Activated CD4-positive, alpha-beta T cell treated with anti-CD3 and anti-CD28 coated beads for 36 hours (primary cell): ENCODE measurements at regions not wholly inside any gene's neighbourhood (a gene's known extent, or its start where the extent isn't known, plus 50 kb on each side); places are given as distances from the start of the nearest gene placed in this dataset.

ENCODE experiments used
- ATAC-seq: fragments of 200-7000 bp; cut with Tn5 transposase; one replicate; pipeline ENCODE4 v1.10.0; 2021; ENCODE audit warnings: mild to moderate bottlenecking, moderate library complexity
- CTCF ChIA-PET: fragments of 350-600 bp; sonication (Branson Sonifier 250); formaldehyde crosslinking; loops from one replicate; lab custom pipeline; 2021; ENCODE audit warnings: antibody characterized with exemption; lab: Charles Lee
- POLR2A ChIA-PET: fragments of 350-600 bp; sonication (Branson Sonifier 250); formaldehyde crosslinking; loops from one replicate; lab custom pipeline; 2021; ENCODE audit warnings: antibody characterized with exemption, inconsistent platforms; lab: Charles Lee
- DNase-seq: peaks from one replicate; pipeline ENCODE4 v3.0.0-alpha.2; 2020
- H3K27ac Mint-ChIP-seq: one replicate; pipeline ENCODE4 v1.8.0; 2021; ENCODE audit warnings: mixed read lengths
- H3K27me3 Mint-ChIP-seq: one replicate; pipeline ENCODE4 v1.8.0; 2021; ENCODE audit warnings: mixed read lengths
- H3K36me3 Mint-ChIP-seq: one replicate; pipeline ENCODE4 v1.8.0; 2021; ENCODE audit warnings: low read depth, mixed read lengths
- H3K4me1 Mint-ChIP-seq: one replicate; pipeline ENCODE4 v1.8.0; 2021; ENCODE audit warnings: mixed read lengths
- H3K4me3 Mint-ChIP-seq: one replicate; pipeline ENCODE4 v1.8.0; 2021; ENCODE audit warnings: mild to moderate bottlenecking, moderate library complexity, mixed read lengths
- H3K9me3 Mint-ChIP-seq: one replicate; pipeline ENCODE4 v1.8.0; 2021; ENCODE audit warnings: low read depth, mixed read lengths
- intact Hi-C, 2 experiments: fragments of 100-400 bp; cut with DNase I in 1 of 2; cut with micrococcal nuclease in 1 of 2; formaldehyde crosslinking; loops; one replicate each; pipeline versions ENCODE4 v1.14.2 to v1.15.1; 2022 to 2024; cut with DNase I, micrococcal nuclease

- ATAC-seq (no peak), DNase-seq (no peak)
- H3K9me3 Mint-ChIP-seq: no peaks in the 10 kb centered on the region
- ChIA-PET POLR2A (no interaction called here), CTCF (interaction anchor here (0.9 kb wide), 2 partner anchors 9 to 36 kb away, joined by 3 read pairs; no protein-coding TSS in a partner anchor)
- peaks cover 11% of the 10 kb centered on the region for H3K27me3 Mint-ChIP-seq
- no peak overlapping the region for H3K4me3 Mint-ChIP-seq
- no peak overlapping the region for H3K27ac Mint-ChIP-seq
- no peaks in the 10 kb centered on the region for H3K36me3 Mint-ChIP-seq
- intact Hi-C loops: no loop called here
- H3K4me1 Mint-ChIP-seq: no peaks in the 10 kb centered on the region
These were observed 145.1 kb upstream of the RAI14 start for GRCh38 chr5:34511063-34511462.

- H3K27me3 Mint-ChIP-seq: peaks cover 7% of the 10 kb centered on the region
- no peak overlapping the region for H3K4me3 Mint-ChIP-seq
- intact Hi-C loops: no loop called here
- no peaks in the 10 kb centered on the region for H3K36me3 Mint-ChIP-seq
- H3K27ac Mint-ChIP-seq: no peak overlapping the region
- no peaks in the 10 kb centered on the region for H3K4me1 Mint-ChIP-seq
- DNase-seq: no peak
- ChIA-PET POLR2A (no interaction called here), CTCF (interaction anchor here (0.8 kb wide), 1 partner anchor 11 kb away, joined by 4 read pairs; no protein-coding TSS in a partner anchor)
- H3K9me3 Mint-ChIP-seq: no peaks in the 10 kb centered on the region
- ATAC-seq: no peak
These were observed 144.6 kb upstream of the RAI14 start for GRCh38 chr5:34511481-34511880.

DNA sequence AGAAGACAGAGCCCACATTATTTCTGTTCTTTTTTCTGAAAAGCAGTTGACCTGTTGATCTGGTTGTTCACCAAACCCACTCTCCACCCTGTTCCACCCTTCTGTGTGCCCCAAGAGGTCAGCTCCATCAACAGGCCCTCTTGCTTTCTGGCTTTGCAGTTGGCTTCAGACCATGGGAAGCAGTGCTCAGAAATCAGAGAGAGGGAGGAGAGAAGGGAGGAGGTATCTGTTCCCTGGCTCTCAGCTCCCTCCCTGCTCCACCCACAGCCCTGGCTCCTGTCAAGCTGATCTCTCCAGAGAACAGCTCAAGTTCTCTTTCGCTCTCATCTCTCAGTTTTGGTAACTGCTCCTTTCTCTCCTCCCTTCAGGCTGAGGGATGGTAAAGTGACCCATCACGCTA, 144.2 kb upstream of the RAI14 start:
- POLR2A ChIA-PET: no interaction called here

DNA sequence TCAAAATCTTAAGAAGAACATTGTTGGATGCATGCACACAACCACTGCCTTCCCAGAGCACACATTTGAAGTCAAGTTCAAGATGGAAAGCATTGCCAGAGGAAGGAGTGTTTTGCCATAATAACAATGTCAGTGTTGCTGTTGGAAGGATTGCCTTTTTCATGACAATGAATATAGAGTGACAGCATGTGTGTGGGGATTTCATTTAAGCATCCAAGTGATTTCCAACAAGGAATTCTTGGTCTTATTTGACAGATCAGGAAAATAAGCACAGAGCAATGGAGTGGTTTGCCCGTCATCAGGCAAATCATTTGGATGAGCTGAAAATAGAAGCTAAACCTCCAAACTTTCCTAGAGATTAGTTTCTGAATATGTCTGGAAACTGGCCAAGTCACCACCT, 140.0 kb upstream of the RAI14 start:
- ATAC-seq (no peak), DNase-seq (no peak)
- no peaks in the 10 kb centered on the region for H3K9me3 Mint-ChIP-seq
- CTCF ChIA-PET: no interaction called here
- H3K4me3 Mint-ChIP-seq: no peak overlapping the region
- H3K27ac Mint-ChIP-seq: no peak overlapping the region
- peaks cover 22% of the 10 kb centered on the region for H3K27me3 Mint-ChIP-seq
- intact Hi-C loops: no loop called here
- no peaks in the 10 kb centered on the region for H3K36me3 Mint-ChIP-seq
- H3K4me1 Mint-ChIP-seq: peaks cover 5% of the 10 kb centered on the region
- POLR2A ChIA-PET: no interaction called here

More for the DNA sequence above, 144.2 kb upstream of the RAI14 start:
- CTCF ChIA-PET: interaction anchor here (0.8 kb wide), 1 partner anchor 11 kb away, joined by 4 read pairs; no protein-coding TSS in a partner anchor
- peaks cover 11% of the 10 kb centered on the region for H3K27me3 Mint-ChIP-seq
- intact Hi-C loops: no loop called here
- no peaks in the 10 kb centered on the region for H3K36me3 Mint-ChIP-seq
- H3K4me1 Mint-ChIP-seq: peaks cover 2% of the 10 kb centered on the region
- ATAC-seq (no peak), DNase-seq (no peak)
- H3K27ac Mint-ChIP-seq: no peak overlapping the region
- no peak overlapping the region for H3K4me3 Mint-ChIP-seq
- H3K9me3 Mint-ChIP-seq: no peaks in the 10 kb centered on the region

DNA sequence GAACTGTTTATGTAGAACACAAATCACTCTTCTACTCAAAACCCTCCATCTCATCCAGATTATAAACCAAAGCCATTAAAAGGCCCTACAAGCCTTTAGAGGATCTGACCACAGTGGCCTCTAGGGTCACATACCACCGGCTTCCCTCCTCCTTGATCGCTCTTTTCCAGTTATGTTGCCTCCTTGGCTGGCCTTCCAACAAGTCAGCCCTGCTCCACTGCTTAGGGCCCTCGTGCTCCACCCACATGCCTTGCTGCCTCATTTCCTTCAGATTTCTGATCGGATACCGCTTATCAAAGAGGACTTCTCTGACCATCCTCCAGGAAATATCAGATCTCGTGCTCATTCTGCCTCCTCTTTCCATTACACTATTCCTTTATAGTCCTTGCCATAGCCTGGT, 139.4 kb upstream of the RAI14 start:
- no peak for ATAC-seq
- Mint-ChIP-seq H3K27ac (no peak overlapping the region), H3K27me3 (peaks cover 25% of the 10 kb centered on the region), H3K9me3 (no peaks in the 10 kb centered on the region), H3K4me1 (peaks cover 5% of the 10 kb centered on the region), H3K4me3 (no peak overlapping the region), H3K36me3 (no peaks in the 10 kb centered on the region)
- CTCF ChIA-PET: interaction anchor here (0.6 to 0.9 kb wide), 2 partner anchors 11 to 31 kb away, joined by 3 read pairs; no protein-coding TSS in a partner anchor
- intact Hi-C loops: no loop called here
- POLR2A ChIA-PET: no interaction called here
- no peak for DNase-seq

GRCh38 chr5:34517249-34517648, 138.9 kb upstream of the RAI14 start:
- Mint-ChIP-seq H3K4me1 (peaks cover 5% of the 10 kb centered on the region), H3K27ac (no peak overlapping the region), H3K36me3 (no peaks in the 10 kb centered on the region), H3K9me3 (no peaks in the 10 kb centered on the region), H3K27me3 (peaks cover 23% of the 10 kb centered on the region), H3K4me3 (no peak overlapping the region)
- intact Hi-C loops: no loop called here
- ATAC-seq: peak; percentile 80
- ChIA-PET CTCF (interaction anchor here (0.6 to 0.9 kb wide), 2 partner anchors 12 to 32 kb away, joined by 3 read pairs; no protein-coding TSS in a partner anchor), POLR2A (no interaction called here)
- no peak for DNase-seq

DNA sequence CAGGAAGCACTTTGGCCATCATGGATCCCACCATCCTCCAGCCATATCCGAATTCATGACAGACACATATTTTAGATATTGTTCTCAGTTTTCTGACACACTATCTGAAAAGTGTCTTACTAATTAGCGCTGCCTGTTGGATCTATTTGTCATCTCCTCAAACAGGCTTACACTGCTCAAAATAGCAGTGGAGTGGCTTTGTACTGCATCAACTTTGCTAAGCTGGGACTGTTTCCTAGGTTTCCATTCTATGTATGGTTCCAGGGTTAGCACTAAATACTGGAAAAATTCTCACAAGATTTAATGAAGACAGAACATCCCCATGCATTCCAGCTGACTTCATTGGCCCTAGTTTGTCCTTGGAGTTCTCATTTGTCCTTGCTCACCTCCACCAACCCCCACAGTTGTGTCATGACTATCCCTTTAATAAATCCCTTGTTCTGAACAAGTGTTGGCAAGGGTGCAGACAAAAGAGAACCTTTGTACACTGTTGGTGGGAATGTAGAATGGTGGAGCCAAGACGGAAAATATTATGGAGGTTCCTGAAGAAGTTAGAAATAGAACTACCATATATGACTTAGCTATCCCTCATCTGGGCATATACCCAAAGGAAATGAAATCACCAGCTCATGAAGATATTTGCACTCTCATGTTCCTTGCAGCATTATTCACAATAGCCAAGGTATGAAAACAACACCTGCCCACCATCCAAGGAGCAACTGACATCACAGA, 136.5 kb upstream of the RAI14 start:
- H3K9me3 Mint-ChIP-seq: no peaks in the 10 kb centered on the region
- intact Hi-C loops: loop anchor here in 1 of 2 experiments (5.0 kb wide), 1 partner anchor 32 kb away; no protein-coding TSS in a partner anchor
- no peak overlapping the region for H3K27ac Mint-ChIP-seq
- peaks cover 8% of the 10 kb centered on the region for H3K4me1 Mint-ChIP-seq
- no peak for DNase-seq
- H3K36me3 Mint-ChIP-seq: no peaks in the 10 kb centered on the region
- POLR2A ChIA-PET: no interaction called here
- CTCF ChIA-PET: interaction anchor here (0.6 kb wide), 1 partner anchor 9 kb away, joined by 3 read pairs; no protein-coding TSS in a partner anchor
- no peak overlapping the region for H3K4me3 Mint-ChIP-seq
- ATAC-seq: no peak
- H3K27me3 Mint-ChIP-seq: peaks cover 21% of the 10 kb centered on the region

DNA sequence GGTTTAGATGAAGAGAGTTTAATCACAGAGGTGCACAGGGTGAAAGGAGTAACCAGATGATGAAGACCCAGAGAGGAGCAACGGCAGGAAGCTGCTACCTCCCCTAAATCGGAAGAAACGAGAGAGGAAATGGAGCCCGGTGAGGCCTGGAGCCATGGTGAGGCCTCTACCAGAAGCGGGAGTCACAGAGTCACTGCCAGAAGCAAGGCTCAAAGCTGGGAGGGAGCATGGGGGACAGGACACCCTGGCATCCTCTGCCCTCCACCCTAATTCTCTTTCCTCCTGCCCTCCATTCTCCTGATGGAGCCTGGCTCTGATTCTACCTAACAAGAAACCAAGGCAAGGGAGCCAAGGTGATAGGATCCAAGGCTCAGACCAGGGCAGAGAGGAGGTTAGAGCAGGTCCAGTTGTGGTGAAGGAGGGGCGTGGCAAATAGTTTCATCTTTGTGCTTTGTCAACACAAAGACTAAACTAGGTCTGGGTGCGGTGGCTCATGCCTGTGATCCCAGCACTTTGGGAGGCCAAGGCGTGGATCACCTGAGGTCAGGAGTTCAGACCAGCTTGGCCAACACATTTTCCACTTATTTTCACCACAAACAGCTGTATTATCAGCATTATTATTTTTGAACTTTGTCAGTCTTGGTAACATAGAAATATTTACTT, 134.4 kb upstream of the RAI14 start:
- DNase-seq (no peak), ATAC-seq (no peak)
- H3K36me3 Mint-ChIP-seq: no peaks in the 10 kb centered on the region
- ChIA-PET CTCF (interaction anchor here (0.6 to 1.3 kb wide), 6 partner anchors 23 to 379 kb away, joined by 3 to 7 read pairs (median 3); no protein-coding TSS in a partner anchor), POLR2A (no interaction called here)
- H3K4me3 Mint-ChIP-seq: no peak overlapping the region
- intact Hi-C loops: loop anchor here in 1 of 2 experiments (2.0 to 5.0 kb wide), 2 partner anchors 34 to 481 kb away; no protein-coding TSS in a partner anchor
- no peak overlapping the region for H3K27ac Mint-ChIP-seq
- peaks cover 18% of the 10 kb centered on the region for H3K27me3 Mint-ChIP-seq
- H3K9me3 Mint-ChIP-seq: no peaks in the 10 kb centered on the region
- H3K4me1 Mint-ChIP-seq: peaks cover 8% of the 10 kb centered on the region

- Mint-ChIP-seq H3K27ac (no peak overlapping the region), H3K36me3 (no peaks in the 10 kb centered on the region), H3K4me1 (peaks cover 3% of the 10 kb centered on the region), H3K9me3 (no peaks in the 10 kb centered on the region), H3K27me3 (peaks cover 14% of the 10 kb centered on the region), H3K4me3 (no peak overlapping the region)
- peak; percentile 75 for DNase-seq
- CTCF ChIA-PET: interaction anchor here (0.6 to 3.2 kb wide), 29 partner anchors 9 to 481 kb away, joined by 3 to 55 read pairs (median 4); partner anchors contain the start of genes BRIX1 and RAD1
- intact Hi-C loops: loop anchor here (1.0 to 5.0 kb wide), 3 partner anchors 35 to 480 kb away; no protein-coding TSS in a partner anchor
- POLR2A ChIA-PET: interaction anchor here (0.8 kb wide), 1 partner anchor 1203 kb away, joined by 3 read pairs; no protein-coding TSS in a partner anchor
- ATAC-seq: peak; percentile 65
These were observed 133.3 kb upstream of the RAI14 start for GRCh38 chr5:34522599-34523386.

DNA sequence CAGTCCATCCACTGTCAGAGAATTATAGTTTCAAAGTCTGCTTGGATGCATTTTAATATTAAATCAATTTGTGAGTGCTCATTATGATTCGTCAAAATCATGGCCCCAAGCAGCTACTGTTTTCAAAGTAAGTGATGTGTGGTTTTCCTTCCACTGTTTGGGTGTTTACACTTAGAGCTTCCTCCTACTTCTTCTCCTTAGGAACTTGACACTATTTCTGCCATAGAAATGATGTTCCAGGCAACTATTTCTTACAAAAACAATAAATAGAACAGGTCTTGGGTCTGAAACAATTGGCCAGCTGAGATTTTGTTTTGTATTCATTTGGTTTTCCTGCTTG, 132.8 kb upstream of the RAI14 start:
- Mint-ChIP-seq H3K27ac (no peak overlapping the region), H3K27me3 (peaks cover 9% of the 10 kb centered on the region), H3K9me3 (no peaks in the 10 kb centered on the region), H3K4me3 (no peak overlapping the region), H3K4me1 (peaks cover 3% of the 10 kb centered on the region), H3K36me3 (no peaks in the 10 kb centered on the region)
- ATAC-seq (no peak), DNase-seq (no peak)
- ChIA-PET CTCF (interaction anchor here (0.7 to 3.2 kb wide), 31 partner anchors 9 to 480 kb away, joined by 3 to 55 read pairs (median 5); partner anchors contain the start of genes BRIX1 and RAD1), POLR2A (interaction anchor here (0.8 kb wide), 1 partner anchor 1202 kb away, joined by 3 read pairs; no protein-coding TSS in a partner anchor)
- intact Hi-C loops: loop anchor here (1.0 to 5.0 kb wide), 3 partner anchors 36 to 479 kb away; no protein-coding TSS in a partner anchor
